GM12878 (cell line): ENCODE measurements at regions not wholly inside any gene's neighbourhood (a gene's known extent, or its start where the extent isn't known, plus 50 kb on each side); places are given as distances from the start of the nearest gene placed in this dataset.

Experiments
- BMI1 ChIP-seq: fragments of 450-650 bp; IDR thresholded peaks from 2 replicates; pipeline ENCODE4 v1.6.1; 2016; ENCODE audit warnings: mild to moderate bottlenecking, moderate library complexity, borderline replicate concordance
- EP300 ChIP-seq, 2 experiments: fragments of 150-350 bp in 1 of 2; IDR thresholded peaks; 2 replicates each; pipeline ENCODE4 v1.6.1; 2011 to 2012; ENCODE audit warnings: low read depth in 2 of 2, low read length in 2 of 2, borderline replicate concordance in 1 of 2, improper control_type of control experiment in 1 of 2, inconsistent platforms in 1 of 2; ENCODE audit not compliant: control insufficient read depth in 1 of 2
- KLF5 ChIP-seq: fragments of 450-650 bp; IDR thresholded peaks from 2 replicates; pipeline ENCODE4 v1.6.1; 2014; ENCODE audit warnings: mild to moderate bottlenecking; ENCODE audit not compliant: partially characterized antibody
- MTA2 ChIP-seq: fragments of 450-650 bp; IDR thresholded peaks from 2 replicates; pipeline ENCODE4 v1.6.1; 2016; ENCODE audit warnings: low read depth, mild to moderate bottlenecking, moderate library complexity
- MYC ChIP-seq: IDR thresholded peaks from 2 replicates; pipeline ENCODE4 v1.6.1; 2011; ENCODE audit warnings: mild to moderate bottlenecking, low read length, moderate library complexity, inconsistent platforms; ENCODE audit not compliant: insufficient read depth, insufficient replicate concordance, insufficient read length, severe bottlenecking
- NBN ChIP-seq: fragments of 450-650 bp; IDR thresholded peaks from 2 replicates; pipeline ENCODE4 v1.6.1; 2016
- NFIC ChIP-seq: IDR thresholded peaks from 2 replicates; pipeline ENCODE4 v1.6.1; 2012; ENCODE audit warnings: low read depth, mild to moderate bottlenecking, inconsistent platforms, low read length, moderate library complexity
- STAT1 ChIP-seq: fragments of 450-650 bp; conservative IDR thresholded peaks from 2 replicates; pipeline ENCODE4 v1.6.1; 2014; ENCODE audit warnings: antibody characterized with exemption, mild to moderate bottlenecking
- ZNF687 ChIP-seq: fragments of 450-650 bp; IDR thresholded peaks from 2 replicates; pipeline ENCODE4 v1.6.1; 2017; ENCODE audit warnings: mild to moderate bottlenecking, moderate library complexity
- TF ChIP-seq, protein P1 (sequence below): fragments of 450-650 bp; IDR thresholded peaks from 2 replicates; pipeline ENCODE4 v1.6.1; 2016; ENCODE audit warnings: mild to moderate bottlenecking
- TF ChIP-seq, protein P2 (sequence below): fragments of 150-350 bp; IDR thresholded peaks from 2 replicates; pipeline ENCODE4 v1.6.1; 2014; ENCODE audit warnings: mild to moderate bottlenecking, low read depth, low read length

- TF ChIP-seq ZNF687 (no peak), KLF5 (no peak), STAT1 (no peak), NBN (no peak), MYC (no peak), NFIC (no peak), EP300 (IDR thresholded peaks at IDR 0.05; ENCODE audit: borderline replicate concordance in 1 of 2, control insufficient read depth in 1 of 2, low read depth in 2 of 2, low read length in 2 of 2) (no peak), MTA2 (no peak), BMI1 (no peak)
- TF ChIP-seq, protein P1, sequence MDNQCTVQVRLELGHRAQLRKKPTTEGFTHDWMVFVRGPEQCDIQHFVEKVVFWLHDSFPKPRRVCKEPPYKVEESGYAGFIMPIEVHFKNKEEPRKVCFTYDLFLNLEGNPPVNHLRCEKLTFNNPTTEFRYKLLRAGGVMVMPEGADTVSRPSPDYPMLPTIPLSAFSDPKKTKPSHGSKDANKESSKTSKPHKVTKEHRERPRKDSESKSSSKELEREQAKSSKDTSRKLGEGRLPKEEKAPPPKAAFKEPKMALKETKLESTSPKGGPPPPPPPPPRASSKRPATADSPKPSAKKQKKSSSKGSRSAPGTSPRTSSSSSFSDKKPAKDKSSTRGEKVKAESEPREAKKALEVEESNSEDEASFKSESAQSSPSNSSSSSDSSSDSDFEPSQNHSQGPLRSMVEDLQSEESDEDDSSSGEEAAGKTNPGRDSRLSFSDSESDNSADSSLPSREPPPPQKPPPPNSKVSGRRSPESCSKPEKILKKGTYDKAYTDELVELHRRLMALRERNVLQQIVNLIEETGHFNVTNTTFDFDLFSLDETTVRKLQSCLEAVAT, result no peak
- TF ChIP-seq, protein P2, sequence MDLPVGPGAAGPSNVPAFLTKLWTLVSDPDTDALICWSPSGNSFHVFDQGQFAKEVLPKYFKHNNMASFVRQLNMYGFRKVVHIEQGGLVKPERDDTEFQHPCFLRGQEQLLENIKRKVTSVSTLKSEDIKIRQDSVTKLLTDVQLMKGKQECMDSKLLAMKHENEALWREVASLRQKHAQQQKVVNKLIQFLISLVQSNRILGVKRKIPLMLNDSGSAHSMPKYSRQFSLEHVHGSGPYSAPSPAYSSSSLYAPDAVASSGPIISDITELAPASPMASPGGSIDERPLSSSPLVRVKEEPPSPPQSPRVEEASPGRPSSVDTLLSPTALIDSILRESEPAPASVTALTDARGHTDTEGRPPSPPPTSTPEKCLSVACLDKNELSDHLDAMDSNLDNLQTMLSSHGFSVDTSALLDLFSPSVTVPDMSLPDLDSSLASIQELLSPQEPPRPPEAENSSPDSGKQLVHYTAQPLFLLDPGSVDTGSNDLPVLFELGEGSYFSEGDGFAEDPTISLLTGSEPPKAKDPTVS, result no peak
Measured at GRCh38 chr3:11928381-11928780, 75.8 kb upstream of the SYN2 start (continued).
